ENCODE measurements at regions not wholly inside any gene's neighbourhood (a gene's known extent, or its start where the extent isn't known, plus 50 kb on each side); places are given as distances from the start of the nearest gene placed in this dataset.

DNA sequence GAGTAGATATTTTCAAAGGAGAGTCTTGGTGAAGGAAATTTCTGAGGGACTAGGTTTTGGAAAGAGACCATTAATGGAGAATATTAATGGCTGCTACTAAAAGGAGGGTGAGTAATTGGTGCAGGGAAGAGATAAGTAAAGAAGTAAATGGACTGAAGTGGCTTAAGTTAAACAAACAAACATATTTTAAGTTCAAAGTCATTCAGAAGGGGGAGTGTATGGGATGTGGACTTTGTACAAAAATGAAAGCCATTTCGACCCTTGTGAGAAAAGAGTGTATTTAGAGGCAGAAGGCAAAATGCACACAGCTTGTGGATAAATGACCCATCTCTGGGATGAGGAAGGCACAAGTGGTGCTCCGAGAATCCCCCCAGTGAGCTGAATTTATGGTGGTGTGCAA is 171.7 kb downstream of the BACH1 start:
- Mint-ChIP-seq H3K27me3 (ENCODE audit: low read depth in 2 of 2) (no peaks in the 10 kb centered on the region), H3K27ac (no peak overlapping the region), H3K4me3 (no peak overlapping the region), H3K36me3 (no peaks in the 10 kb centered on the region), H3K9me3 (no peaks in the 10 kb centered on the region), H3K4me1 (no peaks in the 10 kb centered on the region)
- TF ChIP-seq CTCF (IDR thresholded peaks at IDR 0.05), result no peak
- H3K4me3 ChIP-seq (ENCODE audit: low read length), result no peak overlapping the region
- DNase-seq (no peak), ATAC-seq (no peak)
- WGBS (ENCODE audit: insufficient coverage), result 93% methylated on average over 2 of the region's 2 CpGs
- intact Hi-C loops (cut with micrococcal nuclease), result no loop called here
- H3K36me3 ChIP-seq (ENCODE audit: control insufficient read depth, insufficient read depth, low read length), result no peaks in the 10 kb centered on the region
- no peak overlapping the region for H3K27ac ChIP-seq (ENCODE audit: low read length)
- no peaks in the 10 kb centered on the region for H3K9me3 ChIP-seq (ENCODE audit: control insufficient read depth, insufficient read depth, low read length)
- no peaks in the 10 kb centered on the region for H3K4me1 ChIP-seq (ENCODE audit: control insufficient read depth, insufficient read depth, low read length)
- no peaks in the 10 kb centered on the region for H3K27me3 ChIP-seq (ENCODE audit: control insufficient read depth, insufficient read depth, low read length)

- H3K36me3 ChIP-seq (ENCODE audit: control insufficient read depth, insufficient read depth, low read length), result no peaks in the 10 kb centered on the region
- H3K4me3 Mint-ChIP-seq, result no peak overlapping the region
- H3K27ac ChIP-seq (ENCODE audit: low read length), result no peak overlapping the region
- H3K27me3 ChIP-seq (ENCODE audit: control insufficient read depth, insufficient read depth, low read length), result no peaks in the 10 kb centered on the region
- no peaks in the 10 kb centered on the region for H3K9me3 Mint-ChIP-seq
- no peak for TF ChIP-seq CTCF (IDR thresholded peaks at IDR 0.05)
- H3K4me1 Mint-ChIP-seq, result peaks cover 5% of the 10 kb centered on the region in 2 donors
- peaks cover 0 to 2% of the 10 kb centered on the region in 2 donors for H3K27me3 Mint-ChIP-seq (ENCODE audit: low read depth in 2 of 2)
- H3K4me3 ChIP-seq (ENCODE audit: low read length), result no peak overlapping the region
- intact Hi-C loops (cut with micrococcal nuclease), result no loop called here
- peaks cover 6% of the 10 kb centered on the region for H3K4me1 ChIP-seq (ENCODE audit: control insufficient read depth, insufficient read depth, low read length)
- H3K36me3 Mint-ChIP-seq, result no peaks in the 10 kb centered on the region
- no peak for DNase-seq
- ATAC-seq, result no peak
- no peaks in the 10 kb centered on the region for H3K9me3 ChIP-seq (ENCODE audit: control insufficient read depth, insufficient read depth, low read length)
- 89% methylated on average over 2 of the region's 2 CpGs for WGBS (ENCODE audit: insufficient coverage)
- H3K27ac Mint-ChIP-seq, result no peak overlapping the region
These were observed 175.1 kb downstream of the BACH1 start for GRCh38 chr21:29473808-29474207.

DNA sequence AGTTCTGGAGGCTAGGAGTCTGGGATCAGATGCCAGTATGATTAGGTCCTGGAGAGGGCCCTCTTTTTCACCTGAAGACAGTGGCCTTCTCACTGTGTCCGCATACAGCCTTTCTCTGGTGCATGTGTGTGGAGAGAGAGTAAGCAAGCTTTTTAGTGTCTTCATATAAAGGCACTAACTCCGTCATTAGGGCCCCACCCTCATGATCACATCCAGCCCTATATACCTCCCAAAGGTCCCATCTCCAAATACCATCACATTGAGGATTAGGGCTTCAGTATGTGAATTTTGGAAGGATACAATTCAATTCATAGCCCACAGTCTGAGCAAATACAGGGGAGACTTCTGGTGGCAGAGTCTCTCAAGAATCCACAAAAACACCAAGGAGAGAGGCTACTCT is 176.6 kb downstream of the BACH1 start:
- no peaks in the 10 kb centered on the region for H3K9me3 ChIP-seq (ENCODE audit: control insufficient read depth, insufficient read depth, low read length)
- peaks cover 0 to 2% of the 10 kb centered on the region in 2 donors for H3K27me3 Mint-ChIP-seq (ENCODE audit: low read depth in 2 of 2)
- H3K27ac ChIP-seq (ENCODE audit: low read length), result no peak overlapping the region
- TF ChIP-seq CTCF (IDR thresholded peaks at IDR 0.05), result no peak
- H3K4me3 ChIP-seq (ENCODE audit: low read length), result no peak overlapping the region
- no peak overlapping the region for H3K27ac Mint-ChIP-seq
- peaks cover 6% of the 10 kb centered on the region for H3K4me1 ChIP-seq (ENCODE audit: control insufficient read depth, insufficient read depth, low read length)
- H3K36me3 Mint-ChIP-seq, result no peaks in the 10 kb centered on the region
- ATAC-seq, result no peak
- H3K9me3 Mint-ChIP-seq, result no peaks in the 10 kb centered on the region
- H3K36me3 ChIP-seq (ENCODE audit: control insufficient read depth, insufficient read depth, low read length), result no peaks in the 10 kb centered on the region
- DNase-seq, result no peak
- H3K4me1 Mint-ChIP-seq, result peaks cover 5% of the 10 kb centered on the region in 2 donors
- no peak overlapping the region for H3K4me3 Mint-ChIP-seq
- intact Hi-C loops (cut with micrococcal nuclease), result no loop called here
- H3K27me3 ChIP-seq (ENCODE audit: control insufficient read depth, insufficient read depth, low read length), result no peaks in the 10 kb centered on the region
- WGBS (ENCODE audit: insufficient coverage), result no CpG with 5 or more reads among the region's 2 CpGs

DNA sequence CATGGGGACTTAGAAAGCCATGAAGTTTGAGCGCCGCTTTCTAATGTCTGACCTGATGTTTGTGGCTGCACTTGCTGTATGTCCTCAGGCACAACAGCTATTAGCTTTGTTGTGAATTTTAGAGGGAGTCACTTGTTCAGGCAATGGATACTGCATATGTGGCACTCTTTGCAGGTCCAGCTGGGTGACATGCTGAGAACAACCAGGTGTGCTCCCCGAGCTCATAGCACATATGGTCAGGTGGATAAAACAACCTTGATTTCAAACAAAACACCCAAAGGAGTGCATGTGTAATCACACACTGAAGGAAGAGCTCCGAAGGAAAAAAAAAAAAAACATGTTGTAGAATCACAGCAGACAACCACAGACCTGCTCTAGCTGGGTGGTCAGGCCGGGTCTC is 178.6 kb downstream of the BACH1 start:
- Mint-ChIP-seq H3K4me1 (peaks cover 5 to 11% of the 10 kb centered on the region in 2 donors), H3K27ac (no peak overlapping the region), H3K9me3 (no peaks in the 10 kb centered on the region), H3K36me3 (no peaks in the 10 kb centered on the region), H3K4me3 (no peak overlapping the region), H3K27me3 (ENCODE audit: low read depth in 2 of 2) (peaks cover 0 to 2% of the 10 kb centered on the region in 2 donors)
- ATAC-seq (no peak), DNase-seq (no peak)
- Histone ChIP-seq H3K4me1 (ENCODE audit: control insufficient read depth, insufficient read depth, low read length) (peaks cover 6% of the 10 kb centered on the region), H3K9me3 (ENCODE audit: control insufficient read depth, insufficient read depth, low read length) (no peaks in the 10 kb centered on the region), H3K4me3 (ENCODE audit: low read length) (no peak overlapping the region), H3K27me3 (ENCODE audit: control insufficient read depth, insufficient read depth, low read length) (no peaks in the 10 kb centered on the region), H3K36me3 (ENCODE audit: control insufficient read depth, insufficient read depth, low read length) (no peaks in the 10 kb centered on the region), H3K27ac (ENCODE audit: low read length) (no peak overlapping the region)
- 86% methylated on average over 5 of the region's 5 CpGs for WGBS (ENCODE audit: insufficient coverage)
- intact Hi-C loops (cut with micrococcal nuclease), result no loop called here
- no peak for TF ChIP-seq CTCF (IDR thresholded peaks at IDR 0.05)
